Uterus (tissue), 3 donors: ENCODE measurements at regions not wholly inside any gene's neighbourhood (a gene's known extent, or its start where the extent isn't known, plus 50 kb on each side); places are given as distances from the start of the nearest gene placed in this dataset.

Experiments
- DNase-seq, 2 donors: peaks; one replicate each; pipeline ENCODE4 v3.0.0-alpha.2; 2019 to 2020
- H3K27ac ChIP-seq, 2 donors: fragments of 200-600 bp; sonication (generic); 1 replicate in 1 of 2; 2 replicates in 1 of 2; pipeline ENCODE4 v1.5.1; 2016 to 2018
- H3K27me3 ChIP-seq, 2 donors: fragments of 200-600 bp; sonication (generic); one replicate each; pipeline ENCODE4 v1.5.1; 2018 to 2019; ENCODE audit warnings: control low read depth in 1 of 2
- H3K36me3 ChIP-seq, 2 donors: fragments of 200-600 bp; sonication (generic); one replicate each; pipeline ENCODE4 v1.5.1; 2019; ENCODE audit warnings: control low read depth in 1 of 2
- H3K4me1 ChIP-seq, 2 donors: fragments of 200-600 bp; sonication (generic); one replicate each; pipeline ENCODE4 v1.5.1; 2018 to 2019; ENCODE audit warnings: control low read depth in 1 of 2
- H3K4me3 ChIP-seq, 2 donors: fragments of 200-600 bp; sonication (generic); 1 replicate in 1 of 2; 2 replicates in 1 of 2; pipeline ENCODE4 v1.5.1; 2018 to 2019; ENCODE audit warnings: mild to moderate bottlenecking in 1 of 2
- H3K9me3 ChIP-seq, 2 donors: fragments of 200-600 bp; sonication (generic); one replicate each; pipeline ENCODE4 v1.5.1; 2019; ENCODE audit warnings: control low read depth in 1 of 2
- CTCF ChIP-seq, 4 experiments: fragments of 200-600 bp in 2 of 4; fragments of 450-650 bp in 2 of 4; sonication (generic) in 2 of 4; IDR thresholded peaks; one replicate each; pipeline ENCODE4 v1.5.1; 2016 to 2019; ENCODE audit warnings: antibody characterized with exemption in 4 of 4, mild to moderate bottlenecking in 2 of 4, moderate library complexity in 1 of 4
- POLR2A ChIP-seq, 2 donors: fragments of 450-650 bp; IDR thresholded peaks; one replicate each; pipeline ENCODE4 v1.6.1; 2016; ENCODE audit warnings: antibody characterized with exemption in 2 of 2, mild to moderate bottlenecking in 1 of 2, moderate library complexity in 1 of 2
- intact Hi-C: fragments of 100-400 bp; cut with DNase I; formaldehyde crosslinking; loops from one replicate; pipeline ENCODE4 v1.15.1; 2023; ENCODE audit warnings: low total_unique reads
- donor health status: DM: yes; HTN: yes; CAD: no.

DNA sequence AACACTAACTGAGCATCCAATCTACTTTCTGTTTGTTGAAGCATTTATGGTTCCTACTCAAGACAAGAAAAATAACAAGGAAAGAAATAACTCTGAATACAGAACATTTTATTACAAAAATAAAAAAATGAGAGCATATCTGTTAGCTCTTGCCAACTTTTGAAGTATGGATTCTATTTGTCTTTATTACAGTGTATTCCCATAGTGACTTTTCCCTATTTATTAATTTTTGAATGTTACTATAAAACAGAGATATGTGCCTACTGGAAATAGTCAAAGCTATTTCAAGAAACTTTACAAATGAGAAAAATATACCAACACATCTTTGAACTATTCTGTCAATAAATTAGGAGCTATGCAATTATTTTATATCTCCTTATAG lies 153.0 kb downstream of the HLX start:
- no peaks in the 10 kb centered on the region for H3K27me3 ChIP-seq

DNA sequence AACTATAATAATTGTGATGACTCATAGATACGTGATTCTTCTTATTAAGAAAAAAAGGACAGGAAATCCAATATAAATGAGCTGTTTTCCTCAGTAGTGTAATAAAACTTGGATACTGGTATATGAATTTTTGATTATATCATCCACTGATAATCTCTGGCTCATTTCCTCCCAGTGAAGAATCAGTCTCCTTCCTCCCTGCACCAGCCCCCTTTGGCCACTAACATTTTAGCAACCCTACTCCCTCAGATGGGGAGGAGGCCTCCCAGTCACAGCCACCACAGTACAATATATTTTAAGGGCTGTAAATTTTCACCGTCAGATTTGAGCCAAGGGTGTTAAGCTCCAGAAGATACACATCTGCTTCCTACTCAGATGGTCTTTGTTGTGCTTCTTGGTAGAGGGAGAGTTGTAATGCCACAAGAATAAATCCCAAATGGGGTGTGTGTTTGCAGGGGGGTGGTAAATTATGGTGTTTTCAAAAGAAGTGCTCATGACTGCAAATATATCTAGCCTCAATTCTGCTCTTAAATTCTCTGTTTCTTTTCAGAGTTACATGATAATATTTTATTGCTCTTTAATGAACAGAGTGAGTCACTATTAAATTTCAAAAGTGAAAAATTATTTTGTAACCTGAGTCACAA lies 153.5 kb downstream of the HLX start:
- Histone ChIP-seq H3K4me3 (no peak overlapping the region), H3K9me3 (no peaks in the 10 kb centered on the region), H3K36me3 (no peaks in the 10 kb centered on the region), H3K4me1 (no peaks in the 10 kb centered on the region), H3K27me3 (no peaks in the 10 kb centered on the region), H3K27ac (peak overlapping the region in 1 of 2 donors; percentile 16)
- peak in 1 of 2 donors; percentile 17 for DNase-seq
- TF ChIP-seq CTCF (IDR thresholded peaks at IDR 0.05) (no peak), POLR2A (IDR thresholded peaks at IDR 0.05) (no peak)
- intact Hi-C loops = no loop called here

More for the DNA sequence above, 153.0 kb downstream of the HLX start:
- no peak for DNase-seq
- peak overlapping the region in 1 of 2 donors; percentile 16 for H3K27ac ChIP-seq
- no peak overlapping the region for H3K4me3 ChIP-seq
- no peak for TF ChIP-seq CTCF (IDR thresholded peaks at IDR 0.05)
- no peak for TF ChIP-seq POLR2A (IDR thresholded peaks at IDR 0.05)
- H3K4me1 ChIP-seq = no peaks in the 10 kb centered on the region
- no peaks in the 10 kb centered on the region for H3K9me3 ChIP-seq
- no peaks in the 10 kb centered on the region for H3K36me3 ChIP-seq
- intact Hi-C loops = no loop called here

DNA sequence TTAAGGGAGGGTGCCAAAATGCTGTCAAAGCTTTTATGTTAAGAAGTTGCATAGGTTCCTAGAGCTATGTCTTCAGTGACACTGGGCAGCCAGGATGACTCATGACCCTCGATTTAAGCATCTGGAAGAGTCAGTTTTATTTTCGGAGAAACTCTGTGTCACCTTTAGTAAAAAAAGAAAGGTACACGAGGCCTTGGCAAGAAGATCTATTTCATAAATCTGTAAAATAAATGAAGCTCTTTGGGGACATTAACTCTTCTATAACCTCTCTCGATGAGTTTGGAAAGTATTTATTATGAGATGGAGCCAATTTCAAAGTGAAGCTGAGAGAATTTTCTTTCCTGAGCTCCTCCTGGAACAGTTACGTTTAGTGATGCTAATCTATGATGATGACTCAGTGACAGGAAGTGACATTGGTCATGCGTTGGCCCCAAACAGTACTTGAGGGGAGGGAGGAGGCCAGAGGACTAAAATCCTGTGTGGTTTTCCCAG lies 156.5 kb downstream of the HLX start:
- Histone ChIP-seq H3K36me3 (no peaks in the 10 kb centered on the region), H3K4me1 (no peaks in the 10 kb centered on the region), H3K27ac (no peak overlapping the region), H3K9me3 (no peaks in the 10 kb centered on the region), H3K4me3 (no peak overlapping the region), H3K27me3 (no peaks in the 10 kb centered on the region)
- TF ChIP-seq CTCF (IDR thresholded peaks at IDR 0.05) (no peak), POLR2A (IDR thresholded peaks at IDR 0.05) (no peak)
- DNase-seq = no peak
- intact Hi-C loops = no loop called here

- H3K9me3 ChIP-seq = no peaks in the 10 kb centered on the region
- no peak overlapping the region for H3K27ac ChIP-seq
- no peaks in the 10 kb centered on the region for H3K4me1 ChIP-seq
- H3K4me3 ChIP-seq = no peak overlapping the region
- H3K27me3 ChIP-seq = no peaks in the 10 kb centered on the region
- no peaks in the 10 kb centered on the region for H3K36me3 ChIP-seq
- intact Hi-C loops = no loop called here
- no peak for TF ChIP-seq CTCF (IDR thresholded peaks at IDR 0.05)
- no peak for TF ChIP-seq POLR2A (IDR thresholded peaks at IDR 0.05)
- no peak for DNase-seq
Measured at GRCh38 chr1:221039616-221040015, 160.4 kb downstream of the HLX start.

DNA sequence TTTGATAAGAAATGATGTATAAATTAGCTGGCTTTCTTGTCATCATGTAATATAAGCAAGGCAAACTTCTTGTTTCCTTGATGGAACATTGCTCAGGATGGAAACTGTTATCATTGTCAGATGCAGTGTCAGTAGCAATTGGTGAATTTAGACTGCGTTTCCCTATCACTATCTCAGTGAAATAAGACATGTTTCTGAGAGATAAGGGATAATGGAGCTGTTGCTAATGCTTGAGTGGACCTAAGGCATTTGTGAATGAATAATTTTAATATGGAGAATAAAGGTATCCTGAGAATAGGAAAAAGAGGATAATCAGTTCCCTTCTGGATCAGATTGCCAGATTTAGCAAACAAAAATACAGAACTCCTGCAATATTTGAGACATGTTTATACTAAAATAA lies 160.9 kb downstream of the HLX start:
- no peaks in the 10 kb centered on the region for H3K4me1 ChIP-seq
- intact Hi-C loops = no loop called here

More for the DNA sequence above, 160.9 kb downstream of the HLX start:
- TF ChIP-seq CTCF (IDR thresholded peaks at IDR 0.05) (no peak), POLR2A (IDR thresholded peaks at IDR 0.05) (no peak)
- Histone ChIP-seq H3K9me3 (no peaks in the 10 kb centered on the region), H3K27ac (no peak overlapping the region), H3K4me3 (no peak overlapping the region), H3K36me3 (no peaks in the 10 kb centered on the region), H3K27me3 (no peaks in the 10 kb centered on the region)
- no peak for DNase-seq
